ENCODE measurements at regions not wholly inside any gene's neighbourhood (a gene's known extent, or its start where the extent isn't known, plus 50 kb on each side); places are given as distances from the start of the nearest gene placed in this dataset.

DNA sequence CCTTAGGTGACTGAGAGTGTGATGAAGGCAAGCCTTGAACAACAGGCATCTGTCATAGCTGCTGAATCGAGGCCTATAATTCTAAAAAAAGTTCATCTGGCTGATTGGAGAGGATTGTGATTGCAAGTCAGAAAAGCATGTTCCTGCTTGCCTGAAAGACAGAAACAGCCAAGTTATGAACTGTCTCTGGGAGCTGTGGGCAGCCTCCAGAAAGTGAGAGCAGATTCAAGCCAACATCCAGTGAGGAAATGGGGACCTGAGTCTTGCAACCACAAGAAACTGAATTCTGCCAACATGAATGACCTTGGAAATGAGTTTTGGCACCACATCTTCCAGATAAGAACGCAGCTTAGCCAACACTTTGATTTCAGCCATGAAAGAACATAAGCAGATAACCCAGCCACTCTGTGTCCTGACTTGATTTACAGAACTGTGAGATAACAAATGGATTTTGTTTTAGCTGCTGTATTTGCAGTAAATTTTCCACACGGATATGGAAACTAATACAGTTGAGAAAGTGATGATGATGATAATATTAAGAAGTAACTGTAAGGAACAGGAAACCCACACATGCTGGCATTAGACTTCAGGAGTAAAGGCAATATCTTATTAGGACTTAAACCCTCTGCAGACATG, 240.3 kb upstream of the NDST3 start:
- TF ChIP-seq, protein P1, sequence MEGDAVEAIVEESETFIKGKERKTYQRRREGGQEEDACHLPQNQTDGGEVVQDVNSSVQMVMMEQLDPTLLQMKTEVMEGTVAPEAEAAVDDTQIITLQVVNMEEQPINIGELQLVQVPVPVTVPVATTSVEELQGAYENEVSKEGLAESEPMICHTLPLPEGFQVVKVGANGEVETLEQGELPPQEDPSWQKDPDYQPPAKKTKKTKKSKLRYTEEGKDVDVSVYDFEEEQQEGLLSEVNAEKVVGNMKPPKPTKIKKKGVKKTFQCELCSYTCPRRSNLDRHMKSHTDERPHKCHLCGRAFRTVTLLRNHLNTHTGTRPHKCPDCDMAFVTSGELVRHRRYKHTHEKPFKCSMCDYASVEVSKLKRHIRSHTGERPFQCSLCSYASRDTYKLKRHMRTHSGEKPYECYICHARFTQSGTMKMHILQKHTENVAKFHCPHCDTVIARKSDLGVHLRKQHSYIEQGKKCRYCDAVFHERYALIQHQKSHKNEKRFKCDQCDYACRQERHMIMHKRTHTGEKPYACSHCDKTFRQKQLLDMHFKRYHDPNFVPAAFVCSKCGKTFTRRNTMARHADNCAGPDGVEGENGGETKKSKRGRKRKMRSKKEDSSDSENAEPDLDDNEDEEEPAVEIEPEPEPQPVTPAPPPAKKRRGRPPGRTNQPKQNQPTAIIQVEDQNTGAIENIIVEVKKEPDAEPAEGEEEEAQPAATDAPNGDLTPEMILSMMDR (conservative IDR thresholded peaks at IDR 0.05), result no peak
- TF ChIP-seq EZH2 (IDR thresholded peaks at IDR 0.05; ENCODE audit: low read depth), result no peak

Measured in PC-9 (cell line).